Immature natural killer cell (primary cell): ENCODE measurements at regions not wholly inside any gene's neighbourhood (a gene's known extent, or its start where the extent isn't known, plus 50 kb on each side); places are given as distances from the start of the nearest gene placed in this dataset.

ENCODE experiments used
- DNase-seq, 3 donors: peaks; one replicate each; pipeline ENCODE4 v3.0.0; 2022; ENCODE audit warnings: mixed read lengths in 1 of 3
- H3K27ac Mint-ChIP-seq, 6 donors: one replicate each; pipeline ENCODE4 v1.8.0; 2020; ENCODE audit warnings: mixed read lengths in 6 of 6, mild to moderate bottlenecking in 5 of 6, inconsistent platforms in 4 of 6, moderate library complexity in 3 of 6
- H3K27me3 Mint-ChIP-seq, 3 donors: one replicate each; pipeline ENCODE4 v1.8.0; 2020 to 2021; ENCODE audit warnings: low read depth in 3 of 3, mild to moderate bottlenecking in 3 of 3, mixed read lengths in 3 of 3, moderate library complexity in 3 of 3, inconsistent platforms in 1 of 3
- H3K36me3 Mint-ChIP-seq, 3 donors: one replicate each; pipeline ENCODE4 v1.8.0; 2020; ENCODE audit warnings: mixed read lengths in 3 of 3, inconsistent platforms in 2 of 3, mild to moderate bottlenecking in 2 of 3
- H3K4me1 Mint-ChIP-seq, 2 donors: one replicate each; pipeline ENCODE4 v1.8.0; 2020; ENCODE audit warnings: inconsistent platforms in 2 of 2, mild to moderate bottlenecking in 2 of 2, mixed read lengths in 2 of 2, moderate library complexity in 1 of 2
- H3K4me3 Mint-ChIP-seq, 5 donors: one replicate each; pipeline ENCODE4 v1.8.0; 2020; ENCODE audit warnings: mild to moderate bottlenecking in 5 of 5, mixed read lengths in 5 of 5, inconsistent platforms in 3 of 5, moderate library complexity in 3 of 5
- H3K9me3 Mint-ChIP-seq, 6 donors: one replicate each; pipeline ENCODE4 v1.8.0; 2020; ENCODE audit warnings: mild to moderate bottlenecking in 6 of 6, mixed read lengths in 6 of 6, inconsistent platforms in 4 of 6, moderate library complexity in 3 of 6

DNA sequence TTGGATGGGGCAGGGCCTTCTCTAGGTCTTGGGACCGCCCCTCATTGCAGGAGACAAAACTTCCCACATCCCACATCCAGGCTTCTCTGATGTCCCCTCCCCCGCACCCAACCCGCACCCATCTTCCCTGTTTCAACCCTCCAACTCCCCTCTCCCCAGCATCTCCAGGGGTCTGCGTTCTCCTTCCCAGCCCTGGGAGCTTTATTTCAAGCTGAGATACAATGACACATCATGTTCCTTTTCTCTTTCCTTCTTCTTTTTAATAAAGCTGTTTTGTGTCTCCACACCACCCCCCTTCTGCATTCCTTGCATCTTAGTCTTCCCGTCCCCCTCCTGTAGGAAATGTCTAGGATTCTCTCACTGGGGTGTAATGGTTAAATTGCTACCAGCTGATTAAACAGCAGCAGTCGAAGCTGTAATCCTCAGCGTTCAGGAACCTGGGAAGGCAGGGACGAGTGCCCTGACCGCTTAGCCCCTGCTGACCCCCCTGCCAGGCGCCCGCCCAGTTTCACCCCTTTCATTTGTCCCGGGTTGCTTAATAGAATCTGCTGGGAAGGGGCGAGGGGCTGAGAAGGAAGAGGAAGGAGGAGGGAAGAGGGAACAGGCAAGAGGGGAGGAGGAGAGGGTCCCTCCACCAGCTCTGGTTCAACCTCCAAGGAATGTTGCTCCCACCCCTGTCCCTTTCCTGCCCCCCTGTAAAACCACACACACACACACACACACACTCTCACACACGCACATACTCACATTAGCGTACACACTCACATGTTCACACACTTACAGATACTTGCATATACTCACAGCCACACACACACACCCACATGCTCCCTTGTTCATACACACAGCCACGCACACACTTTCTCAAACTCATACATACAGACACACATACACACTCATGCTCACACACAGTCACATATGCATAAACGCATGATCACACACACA, 104.5 kb upstream of the MED13L start:
- Mint-ChIP-seq H3K4me1 (peaks cover 0 to 3% of the 10 kb centered on the region in 2 donors), H3K9me3 (peaks cover 0 to 2% (median 0%) of the 10 kb centered on the region in 6 donors), H3K4me3 (no peak overlapping the region), H3K27me3 (peaks cover 2 to 6% (median 2%) of the 10 kb centered on the region in 3 donors), H3K36me3 (no peaks in the 10 kb centered on the region), H3K27ac (no peak overlapping the region)
- DNase-seq: no peak

GRCh38 chr12:116382686-116383530, 105.4 kb upstream of the MED13L start:
- Mint-ChIP-seq H3K27ac (no peak overlapping the region), H3K27me3 (peaks cover 2 to 6% (median 2%) of the 10 kb centered on the region in 3 donors), H3K36me3 (no peaks in the 10 kb centered on the region), H3K9me3 (peaks cover 0 to 2% (median 0%) of the 10 kb centered on the region in 6 donors), H3K4me3 (no peak overlapping the region), H3K4me1 (peaks cover 0 to 3% of the 10 kb centered on the region in 2 donors)
- DNase-seq: no peak

DNA sequence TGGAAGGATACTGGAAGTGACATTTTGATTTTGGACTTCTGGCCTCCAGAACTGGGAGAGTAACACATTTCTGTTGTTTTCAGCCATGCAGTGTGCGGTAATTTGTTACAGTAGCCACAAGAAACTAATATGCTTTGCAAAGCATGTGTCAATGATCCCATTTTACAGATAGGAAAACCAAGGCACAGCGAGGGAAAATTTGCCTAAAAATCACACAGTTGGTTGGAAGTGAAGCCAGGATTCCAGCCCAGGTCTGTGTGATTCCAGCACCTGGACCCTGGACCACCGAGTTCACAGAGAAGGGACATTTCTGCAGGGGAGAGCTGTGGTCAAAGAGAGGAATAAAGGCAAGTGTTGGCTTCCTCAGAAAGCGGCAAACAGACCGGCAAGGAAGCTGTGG, 106.7 kb upstream of the MED13L start:
- H3K9me3 Mint-ChIP-seq: peaks cover 0 to 2% (median 0%) of the 10 kb centered on the region in 6 donors
- no peak overlapping the region for H3K4me3 Mint-ChIP-seq
- peak overlapping the region in 1 of 6 donors; percentile 69 for H3K27ac Mint-ChIP-seq
- DNase-seq: no peak
- no peaks in the 10 kb centered on the region for H3K36me3 Mint-ChIP-seq
- peaks cover 0 to 3% of the 10 kb centered on the region in 2 donors for H3K4me1 Mint-ChIP-seq
- peaks cover 3 to 8% (median 4%) of the 10 kb centered on the region in 3 donors for H3K27me3 Mint-ChIP-seq

- Mint-ChIP-seq H3K4me3 (no peak overlapping the region), H3K27ac (no peak overlapping the region), H3K9me3 (peaks cover 0 to 2% (median 0%) of the 10 kb centered on the region in 6 donors), H3K27me3 (peaks cover 3 to 9% (median 4%) of the 10 kb centered on the region in 3 donors), H3K4me1 (peaks cover 0 to 3% of the 10 kb centered on the region in 2 donors), H3K36me3 (no peaks in the 10 kb centered on the region)
- DNase-seq: no peak
Observed at GRCh38 chr12:116384691-116385485, 107.4 kb upstream of the MED13L start.

GRCh38 chr12:116385486-116386217, 108.2 kb upstream of the MED13L start:
- H3K4me1 Mint-ChIP-seq: peaks cover 0 to 3% of the 10 kb centered on the region in 2 donors
- no peaks in the 10 kb centered on the region for H3K36me3 Mint-ChIP-seq
- H3K27me3 Mint-ChIP-seq: peaks cover 3 to 7% (median 6%) of the 10 kb centered on the region in 3 donors
- no peak for DNase-seq
- H3K27ac Mint-ChIP-seq: no peak overlapping the region
- no peaks in the 10 kb centered on the region for H3K9me3 Mint-ChIP-seq
- no peak overlapping the region for H3K4me3 Mint-ChIP-seq

DNA sequence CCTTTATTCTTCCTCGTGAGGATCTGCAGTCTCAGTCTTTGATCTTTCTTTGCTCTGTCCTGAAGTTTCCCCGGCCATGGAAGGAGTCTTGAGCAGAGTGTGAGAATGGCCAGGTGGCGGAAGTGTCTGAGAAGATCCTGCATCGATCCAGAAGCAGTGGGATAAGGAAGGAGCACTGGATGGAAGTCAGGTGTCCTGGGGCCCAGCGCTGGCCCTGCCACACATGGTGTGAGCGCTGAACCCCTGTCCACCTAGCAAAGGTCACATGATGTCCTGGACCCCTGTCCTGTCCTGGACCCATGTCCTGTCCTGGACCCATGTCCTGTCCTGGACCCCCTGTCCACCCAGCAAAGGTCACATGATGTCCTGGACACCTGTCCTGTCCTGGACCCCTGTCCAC, 111.8 kb upstream of the MED13L start:
- H3K4me1 Mint-ChIP-seq: peaks cover 9 to 12% of the 10 kb centered on the region in 2 donors
- H3K4me3 Mint-ChIP-seq: no peak overlapping the region
- H3K9me3 Mint-ChIP-seq: no peaks in the 10 kb centered on the region
- peaks cover 1 to 6% (median 3%) of the 10 kb centered on the region in 3 donors for H3K27me3 Mint-ChIP-seq
- no peaks in the 10 kb centered on the region for H3K36me3 Mint-ChIP-seq
- no peak for DNase-seq
- H3K27ac Mint-ChIP-seq: no peak overlapping the region

DNA sequence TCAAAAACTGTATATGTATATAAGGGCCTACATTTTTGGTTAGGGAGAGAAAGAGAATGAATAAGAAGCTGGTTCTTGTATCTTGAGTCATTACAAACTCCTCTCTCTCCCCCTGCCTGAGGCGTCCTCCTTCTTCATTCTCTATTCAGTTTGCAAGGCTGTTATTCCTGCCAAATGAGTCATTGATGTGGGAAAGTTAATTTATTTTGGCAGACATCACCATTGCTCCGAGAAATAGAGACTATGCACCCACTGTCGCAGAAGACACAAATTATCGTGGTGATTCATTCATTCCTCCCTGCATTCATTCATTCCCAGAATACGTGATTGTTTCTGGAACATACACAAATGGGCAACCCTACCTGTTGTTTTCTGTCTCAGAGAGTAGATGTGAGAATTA, 112.5 kb upstream of the MED13L start:
- Mint-ChIP-seq H3K9me3 (no peaks in the 10 kb centered on the region), H3K36me3 (no peaks in the 10 kb centered on the region), H3K4me1 (peaks cover 9 to 10% of the 10 kb centered on the region in 2 donors), H3K27ac (no peak overlapping the region), H3K4me3 (no peak overlapping the region), H3K27me3 (peaks cover 1 to 6% (median 3%) of the 10 kb centered on the region in 3 donors)
- DNase-seq: no peak

- peaks cover 1 to 6% (median 3%) of the 10 kb centered on the region in 3 donors for H3K27me3 Mint-ChIP-seq
- no peak overlapping the region for H3K27ac Mint-ChIP-seq
- H3K36me3 Mint-ChIP-seq: no peaks in the 10 kb centered on the region
- H3K4me3 Mint-ChIP-seq: no peak overlapping the region
- no peaks in the 10 kb centered on the region for H3K9me3 Mint-ChIP-seq
- no peak for DNase-seq
- peaks cover 9% of the 10 kb centered on the region in 2 donors for H3K4me1 Mint-ChIP-seq
Observed at GRCh38 chr12:116390401-116391335, 113.2 kb upstream of the MED13L start.

DNA sequence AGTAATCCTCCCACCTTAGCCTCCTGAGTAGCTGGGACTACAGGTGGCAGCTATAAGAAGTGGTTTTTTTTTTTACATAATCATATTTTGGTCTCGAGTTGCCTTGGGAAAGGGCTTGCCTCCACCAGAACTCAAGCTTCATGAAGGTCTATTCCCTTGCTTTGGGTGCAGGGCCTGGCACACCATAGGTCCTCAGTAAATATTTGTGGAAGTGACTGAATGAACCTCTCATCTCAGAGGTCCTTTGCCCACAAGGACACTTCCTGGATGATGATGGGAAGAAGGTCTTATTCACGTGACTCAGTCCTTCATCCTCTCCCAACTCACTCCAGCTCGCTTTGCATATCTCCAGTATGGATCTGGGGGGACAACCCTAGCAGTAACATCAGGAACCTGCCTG, 114.0 kb upstream of the MED13L start:
- Mint-ChIP-seq H3K9me3 (no peaks in the 10 kb centered on the region), H3K27ac (no peak overlapping the region), H3K4me3 (no peak overlapping the region), H3K36me3 (no peaks in the 10 kb centered on the region), H3K4me1 (peaks cover 9% of the 10 kb centered on the region in 2 donors), H3K27me3 (peaks cover 1 to 6% (median 3%) of the 10 kb centered on the region in 3 donors)
- DNase-seq: no peak

DNA sequence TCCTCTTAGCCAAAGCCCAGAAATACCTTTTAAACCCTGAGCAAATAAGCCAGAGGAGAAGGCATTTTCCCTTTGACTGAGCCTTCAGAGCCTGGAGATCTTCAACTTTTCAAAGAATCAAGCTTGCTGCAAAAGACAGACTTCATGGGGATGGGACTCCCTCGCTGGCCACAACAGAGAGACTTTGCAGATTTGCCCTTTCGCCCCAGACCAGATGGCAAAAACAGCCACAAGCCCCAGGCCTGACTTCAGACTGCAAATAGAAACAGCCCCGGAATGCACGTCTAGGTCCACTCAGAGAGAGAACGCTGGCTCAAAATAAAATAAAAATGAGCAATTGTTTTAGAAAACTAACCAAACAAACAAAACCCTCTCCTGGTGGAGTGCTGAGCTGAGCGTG, 114.6 kb upstream of the MED13L start:
- H3K4me3 Mint-ChIP-seq: no peak overlapping the region
- peaks cover 0 to 2% (median 0%) of the 10 kb centered on the region in 6 donors for H3K9me3 Mint-ChIP-seq
- DNase-seq: no peak
- peaks cover 1 to 6% (median 3%) of the 10 kb centered on the region in 3 donors for H3K27me3 Mint-ChIP-seq
- H3K4me1 Mint-ChIP-seq: peaks cover 9% of the 10 kb centered on the region in 2 donors
- H3K36me3 Mint-ChIP-seq: no peaks in the 10 kb centered on the region
- H3K27ac Mint-ChIP-seq: no peak overlapping the region

DNA sequence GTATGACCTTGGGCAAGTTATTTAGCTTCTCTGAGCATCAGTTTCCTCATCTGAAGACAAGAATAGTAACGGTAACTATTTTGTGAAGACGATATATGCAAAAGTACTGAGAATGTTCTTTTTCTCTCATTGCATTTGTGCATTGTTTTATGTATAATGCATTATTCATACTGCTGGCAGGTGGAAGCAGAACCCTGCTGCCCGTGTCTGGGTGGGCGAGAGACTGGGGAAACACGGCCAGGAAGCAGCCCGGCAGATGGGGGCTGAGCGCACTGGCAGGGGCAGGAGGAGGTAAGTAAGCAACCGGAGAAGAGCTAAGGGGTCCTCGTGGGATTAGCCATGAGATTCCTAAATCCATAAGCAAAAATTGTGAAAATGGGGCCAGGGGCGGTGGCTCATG, 115.8 kb upstream of the MED13L start:
- Mint-ChIP-seq H3K4me3 (peak overlapping the region in 1 of 5 donors; percentile 7), H3K36me3 (no peaks in the 10 kb centered on the region), H3K27me3 (peaks cover 2 to 5% (median 3%) of the 10 kb centered on the region in 3 donors), H3K9me3 (peaks cover 0 to 4% (median under 1%) of the 10 kb centered on the region in 6 donors), H3K27ac (no peak overlapping the region), H3K4me1 (peaks cover 9% of the 10 kb centered on the region in 2 donors)
- DNase-seq: no peak
